ENCODE measurements at regions not wholly inside any gene's neighbourhood (a gene's known extent, or its start where the extent isn't known, plus 50 kb on each side); places are given as distances from the start of the nearest gene placed in this dataset.
"Not testable (repeated sequence)": the region's sequence is repeated elsewhere in the genome, so short reads cannot be mapped to it uniquely, and the experiment has no call there.

DNA sequence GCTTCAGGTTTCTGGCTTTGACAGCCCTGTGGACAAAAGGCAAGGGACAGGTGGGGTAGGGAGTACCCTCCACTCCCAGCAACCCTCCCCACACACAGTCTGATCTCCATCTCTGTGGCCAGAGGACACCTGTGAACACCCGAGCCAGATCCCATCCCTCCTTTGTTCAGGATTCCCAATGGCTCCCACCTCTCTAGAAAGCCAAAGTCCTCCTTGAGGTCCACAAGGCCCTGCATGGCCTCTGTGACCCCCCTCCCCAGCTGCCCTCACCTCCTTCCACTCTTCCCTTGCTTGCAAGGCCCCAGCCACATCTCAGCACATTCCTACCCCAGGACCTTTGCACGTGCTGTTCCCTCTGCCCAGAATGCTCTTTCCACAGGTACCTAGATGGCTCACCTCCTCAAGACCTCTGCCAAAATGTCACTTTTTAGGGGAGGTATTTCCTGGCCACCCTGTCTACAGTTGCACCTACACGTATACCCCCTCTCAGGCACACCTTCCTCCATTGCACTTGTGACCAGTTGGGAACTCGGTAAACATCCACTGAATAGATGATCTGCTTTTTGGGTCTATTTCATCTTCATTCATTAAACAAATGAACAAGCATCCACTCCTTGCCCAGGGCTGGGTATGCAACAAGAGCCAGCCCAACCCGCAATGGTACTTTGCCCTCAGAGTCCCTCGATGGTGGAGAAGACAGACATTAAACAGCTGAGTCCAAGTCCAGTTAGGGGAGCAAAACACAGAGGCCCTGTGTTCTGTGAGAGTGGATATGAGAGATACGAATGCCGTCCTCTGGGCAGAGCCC, 107.0 kb downstream of the CRLF3 start:
- H3K27me3 ChIP-seq (replicated peaks in 1 of 7), result no peaks in the 10 kb centered on the region
- 88 to 96% (median 92%) methylated on average over 8 of the region's 8 CpGs for WGBS, 5 donors
- TF ChIP-seq, protein P1, sequence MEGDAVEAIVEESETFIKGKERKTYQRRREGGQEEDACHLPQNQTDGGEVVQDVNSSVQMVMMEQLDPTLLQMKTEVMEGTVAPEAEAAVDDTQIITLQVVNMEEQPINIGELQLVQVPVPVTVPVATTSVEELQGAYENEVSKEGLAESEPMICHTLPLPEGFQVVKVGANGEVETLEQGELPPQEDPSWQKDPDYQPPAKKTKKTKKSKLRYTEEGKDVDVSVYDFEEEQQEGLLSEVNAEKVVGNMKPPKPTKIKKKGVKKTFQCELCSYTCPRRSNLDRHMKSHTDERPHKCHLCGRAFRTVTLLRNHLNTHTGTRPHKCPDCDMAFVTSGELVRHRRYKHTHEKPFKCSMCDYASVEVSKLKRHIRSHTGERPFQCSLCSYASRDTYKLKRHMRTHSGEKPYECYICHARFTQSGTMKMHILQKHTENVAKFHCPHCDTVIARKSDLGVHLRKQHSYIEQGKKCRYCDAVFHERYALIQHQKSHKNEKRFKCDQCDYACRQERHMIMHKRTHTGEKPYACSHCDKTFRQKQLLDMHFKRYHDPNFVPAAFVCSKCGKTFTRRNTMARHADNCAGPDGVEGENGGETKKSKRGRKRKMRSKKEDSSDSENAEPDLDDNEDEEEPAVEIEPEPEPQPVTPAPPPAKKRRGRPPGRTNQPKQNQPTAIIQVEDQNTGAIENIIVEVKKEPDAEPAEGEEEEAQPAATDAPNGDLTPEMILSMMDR (IDR thresholded peaks at IDR 0.05 in 8 of 11, conservative IDR thresholded peaks at IDR 0.05 in 3 of 11), result no peak

DNA sequence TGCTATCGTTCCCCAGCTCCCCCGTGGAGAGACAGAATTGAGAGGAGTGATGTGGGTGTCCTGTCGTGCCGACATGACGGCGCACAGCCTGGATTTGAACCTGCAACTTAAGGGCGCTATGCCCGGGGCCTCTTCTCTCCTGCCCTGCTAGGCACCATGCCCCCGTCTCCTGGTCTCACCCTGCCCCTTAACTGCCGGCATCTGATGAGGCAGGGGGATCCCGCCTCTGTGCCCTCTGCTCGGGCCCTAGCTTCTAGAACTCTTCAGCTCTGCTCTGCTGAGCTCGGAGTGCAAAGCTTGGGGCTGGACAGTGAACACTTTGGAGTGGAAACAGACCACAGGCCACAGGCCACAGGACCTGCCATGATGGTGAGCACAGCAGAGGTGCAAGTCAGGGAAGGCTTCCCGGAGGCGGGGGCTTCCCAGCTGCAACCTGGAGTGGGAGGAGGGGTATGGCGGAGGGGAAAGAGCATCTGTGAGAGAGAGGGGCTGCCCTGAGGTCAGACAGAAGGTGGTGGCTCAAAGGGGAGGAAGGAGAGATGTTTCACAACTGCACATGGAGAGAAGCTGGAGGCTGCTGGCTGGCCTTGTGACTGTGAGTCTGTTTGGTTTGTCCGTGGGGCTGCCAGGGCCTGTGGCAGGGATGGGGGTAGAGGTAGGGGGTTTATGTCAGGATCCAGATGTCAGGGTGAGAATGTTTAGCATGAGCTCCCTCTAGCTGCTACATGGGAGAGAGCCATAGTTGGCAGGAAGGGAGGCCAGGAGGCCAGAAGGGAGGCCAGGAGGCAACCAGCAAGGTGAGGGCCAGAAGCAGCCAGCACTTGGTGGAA, 107.8 kb downstream of the CRLF3 start:
- no peak for TF ChIP-seq POLR2A (IDR thresholded peaks at IDR 0.05)
- TF ChIP-seq, protein P1 (IDR thresholded peaks at IDR 0.05 in 8 of 11, conservative IDR thresholded peaks at IDR 0.05 in 3 of 11), result no peak
- TF ChIP-seq POLR2AphosphoS5 (IDR thresholded peaks at IDR 0.05), result no peak
- intact Hi-C loops (cut with DNase I; ENCODE audit: low total_unique reads), result no loop called here
- H3K27ac ChIP-seq, result no peak overlapping the region
- no peak overlapping the region for H3K4me3 ChIP-seq
- WGBS, 5 donors, result 81 to 94% (median 84%) methylated on average over 16 to 17 of the region's 17 CpGs
- peak; percentile 65 for DNase-seq
- H3K9me3 ChIP-seq, result no peaks in the 10 kb centered on the region
- H3K36me3 ChIP-seq, result no peaks in the 10 kb centered on the region
- peaks cover 0 to 26% (median 4%) of the 10 kb centered on the region in 6 donors for H3K4me1 ChIP-seq
- H3K27me3 ChIP-seq (replicated peaks in 1 of 7), result no peaks in the 10 kb centered on the region

More for the DNA sequence above, 107.0 kb downstream of the CRLF3 start:
- H3K9me3 ChIP-seq, result no peaks in the 10 kb centered on the region
- H3K27ac ChIP-seq, result no peak overlapping the region
- peaks cover 0 to 19% (median 4%) of the 10 kb centered on the region in 6 donors for H3K4me1 ChIP-seq
- H3K4me3 ChIP-seq, result no peak overlapping the region
- intact Hi-C loops (cut with DNase I; ENCODE audit: low total_unique reads), result no loop called here
- peak; percentile 40 for DNase-seq
- H3K36me3 ChIP-seq, result no peaks in the 10 kb centered on the region

- intact Hi-C loops (cut with DNase I; ENCODE audit: low total_unique reads); H3K27ac ChIP-seq; H3K9me3 ChIP-seq; H3K27me3 ChIP-seq (replicated peaks in 1 of 7); H3K4me3 ChIP-seq; H3K36me3 ChIP-seq: not testable (repeated sequence)
- WGBS, 5 donors, result 68 to 73% (median 71%) methylated on average over 25 of the region's 25 CpGs
- peak; percentile 85 for DNase-seq
- H3K4me1 ChIP-seq, result peaks cover 0 to 41% (median 13%) of the 10 kb centered on the region in 6 donors
- TF ChIP-seq, protein P1 (IDR thresholded peaks at IDR 0.05 in 8 of 11, conservative IDR thresholded peaks at IDR 0.05 in 3 of 11), result peak; percentile 24 to 81 (median 51)
- TF ChIP-seq POLR2AphosphoS5 (IDR thresholded peaks at IDR 0.05), result peak in 1 of 3 donors; percentile 24
These were observed 109.5 kb downstream of the CRLF3 start for GRCh38 chr17:30714825-30715622.

GRCh38 chr17:30713805-30714204, 110.7 kb downstream of the CRLF3 start:
- Histone ChIP-seq H3K4me1 (peaks cover 0 to 38% (median 13%) of the 10 kb centered on the region in 6 donors), H3K27me3 (replicated peaks in 1 of 7) (peaks cover 0 to 12% (median 0%) of the 10 kb centered on the region in 7 donors)
- H3K9me3 ChIP-seq; H3K4me3 ChIP-seq; intact Hi-C loops (cut with DNase I; ENCODE audit: low total_unique reads); H3K27ac ChIP-seq; H3K36me3 ChIP-seq: not testable (repeated sequence)
- DNase-seq, result peak; percentile 32
- 69 to 82% (median 72%) methylated on average over 10 of the region's 10 CpGs for WGBS, 5 donors

GRCh38 chr17:30712859-30713258, 111.6 kb downstream of the CRLF3 start:
- H3K36me3 ChIP-seq; H3K27ac ChIP-seq; H3K9me3 ChIP-seq; intact Hi-C loops (cut with DNase I; ENCODE audit: low total_unique reads); H3K4me3 ChIP-seq: not testable (repeated sequence)
- peak; percentile 45 for DNase-seq
- H3K27me3 ChIP-seq (replicated peaks in 1 of 7), result peaks cover 0 to 12% (median 0%) of the 10 kb centered on the region in 7 donors
- peaks cover 0 to 42% (median 15%) of the 10 kb centered on the region in 6 donors for H3K4me1 ChIP-seq
- WGBS, 5 donors, result 83 to 100% (median 88%) methylated on average over 3 of the region's 3 CpGs

- intact Hi-C loops (cut with DNase I; ENCODE audit: low total_unique reads); H3K4me3 ChIP-seq; H3K36me3 ChIP-seq; H3K9me3 ChIP-seq; H3K27ac ChIP-seq: not testable (repeated sequence)
- Histone ChIP-seq H3K4me1 (peaks cover 0 to 52% (median 22%) of the 10 kb centered on the region in 6 donors), H3K27me3 (replicated peaks in 1 of 7) (peaks cover 0 to 17% (median 0%) of the 10 kb centered on the region in 7 donors)
- 62 to 79% (median 66%) methylated on average over 18 to 30 of the region's 30 CpGs for WGBS, 5 donors
- peak; percentile 71 for DNase-seq
These were observed 112.6 kb downstream of the CRLF3 start for GRCh38 chr17:30711626-30712507.
